OCI-LY7 (cell line): ENCODE measurements at regions not wholly inside any gene's neighbourhood (a gene's known extent, or its start where the extent isn't known, plus 50 kb on each side); places are given as distances from the start of the nearest gene placed in this dataset.

Experiments
- BruUV-seq: library from RNA; stranded (reverse); fragments of 400-500 nt; replicated peaks from 2 replicates; lab custom pipeline; 2021; lab: Mats Ljungman, UMichigan
- CTCF ChIA-PET: fragments of 300-600 bp; sonication (Branson Sonifier 250); formaldehyde crosslinking; loops from one replicate; lab custom pipeline; 2022; ENCODE audit warnings: antibody characterized with exemption; ENCODE audit not compliant: unreplicated experiment; lab: Charles Lee
- POLR2A ChIA-PET: fragments of 300-600 bp; sonication (Branson Sonifier 250); formaldehyde crosslinking; loops from one replicate; lab custom pipeline; 2022; ENCODE audit warnings: antibody characterized with exemption; lab: Charles Lee
- DNase-seq: peaks from one replicate; pipeline ENCODE4 v3.0.0-alpha.2; 2015; ENCODE audit warnings: low spot score
- H2AFZ ChIP-seq: fragments of 200-600 bp; sonication (generic), shearing (Covaris generic); 2 replicates; pipeline ENCODE4 v1.6.1; 2014; ENCODE audit warnings: mild to moderate bottlenecking, antibody characterized with exemption, low read length, moderate library complexity
- H3K27ac ChIP-seq: fragments of 200-600 bp; sonication (generic); 2 replicates; pipeline ENCODE4 v1.5.1; 2014; ENCODE audit warnings: mixed run types, low read depth, mild to moderate bottlenecking, moderate library complexity, low read length, inconsistent platforms; ENCODE audit not compliant: poor library complexity, severe bottlenecking
- H3K36me3 ChIP-seq: fragments of 200-600 bp; sonication (generic); 2 replicates; pipeline ENCODE4 v1.6.1; 2014; ENCODE audit warnings: mild to moderate bottlenecking, antibody characterized with exemption, low read length, moderate library complexity, mixed read lengths; ENCODE audit not compliant: insufficient read depth
- H3K4me1 ChIP-seq: fragments of 200-600 bp; sonication (generic); 2 replicates; pipeline ENCODE4 v1.5.1; 2014; ENCODE audit warnings: mild to moderate bottlenecking, low read length; ENCODE audit not compliant: insufficient read depth, poor library complexity, severe bottlenecking
- H3K4me2 ChIP-seq: fragments of 200-600 bp; sonication (generic); 2 replicates; pipeline ENCODE4 v1.6.1; 2014; ENCODE audit warnings: mild to moderate bottlenecking, low read length
- H3K4me3 ChIP-seq: fragments of 200-600 bp; sonication (generic); 2 replicates; pipeline ENCODE4 v1.5.1; 2014; ENCODE audit warnings: mild to moderate bottlenecking, low read depth, low read length; ENCODE audit not compliant: poor library complexity, severe bottlenecking
- H3K79me2 ChIP-seq: fragments of 200-600 bp; sonication (generic); 2 replicates; pipeline ENCODE4 v1.6.1; 2016; ENCODE audit warnings: low read depth, mild to moderate bottlenecking, low read length, moderate library complexity, mixed read lengths; ENCODE audit not compliant: insufficient read depth
- H3K9me2 ChIP-seq: fragments of 200-600 bp; sonication (generic); 2 replicates; pipeline ENCODE4 v1.6.1; 2016; ENCODE audit warnings: mild to moderate bottlenecking, low read length, mixed read lengths; ENCODE audit not compliant: insufficient read depth
- H3K9me3 ChIP-seq: fragments of 200-600 bp; sonication (generic); 2 replicates; pipeline ENCODE4 v1.6.1; 2014; ENCODE audit warnings: mild to moderate bottlenecking, mixed run types, low read length, mixed read lengths
- H4K20me1 ChIP-seq: fragments of 200-600 bp; sonication (generic); 2 replicates; pipeline ENCODE4 v1.6.1; 2014; ENCODE audit warnings: mild to moderate bottlenecking, antibody characterized with exemption, low read length, moderate library complexity, mixed read lengths; ENCODE audit not compliant: insufficient read depth
- CTCF ChIP-seq: fragments of 200-600 bp; sonication (generic); conservative IDR thresholded peaks from 2 replicates; pipeline ENCODE4 v1.5.1; 2014; ENCODE audit warnings: mild to moderate bottlenecking, antibody characterized with exemption, low read length, moderate library complexity, mixed read lengths
- EZH2phosphoT487 ChIP-seq: fragments of 200-600 bp; sonication (generic); IDR thresholded peaks from 2 replicates; pipeline ENCODE4 v1.6.1; 2018; ENCODE audit warnings: low read depth, borderline replicate concordance, mild to moderate bottlenecking, mixed run types, antibody characterized with exemption, low read length, moderate library complexity, mixed read lengths
- intact Hi-C: fragments of 100-400 bp; cut with micrococcal nuclease; formaldehyde crosslinking; loops from one replicate; pipeline ENCODE4 v1.10.0; 2022; ENCODE audit not compliant: unreplicated experiment

- Histone ChIP-seq H3K79me2 (no peaks in the 10 kb centered on the region), H3K4me3 (no peak overlapping the region), H3K4me1 (no peaks in the 10 kb centered on the region), H3K36me3 (no peaks in the 10 kb centered on the region), H3K27ac (no peak overlapping the region), H3K9me3 (no peaks in the 10 kb centered on the region), H3K9me2 (no peaks in the 10 kb centered on the region), H3K4me2 (no peak overlapping the region), H4K20me1 (no peaks in the 10 kb centered on the region), H2AFZ (no peak overlapping the region)
- ChIA-PET CTCF (no interaction called here), POLR2A (no interaction called here)
- intact Hi-C loops = no loop called here
- BruUV-seq = no TSS peak
- TF ChIP-seq CTCF = no peak
- TF ChIP-seq EZH2phosphoT487 = no peak
- DNase-seq = no peak
Measured at GRCh38 chr2:215636816-215637215, 200.9 kb upstream of the FN1 start.

GRCh38 chr2:215635788-215636139, 199.9 kb upstream of the FN1 start:
- no TSS peak for BruUV-seq
- H3K4me3 ChIP-seq = no peak overlapping the region

More at GRCh38 chr2:215635788-215636139, 199.9 kb upstream of the FN1 start:
- intact Hi-C loops = no loop called here
- Histone ChIP-seq H3K79me2 (no peaks in the 10 kb centered on the region), H3K9me2 (no peaks in the 10 kb centered on the region), H3K27ac (no peak overlapping the region), H3K4me2 (no peak overlapping the region), H2AFZ (no peak overlapping the region), H3K4me1 (no peaks in the 10 kb centered on the region), H3K9me3 (no peaks in the 10 kb centered on the region), H4K20me1 (no peaks in the 10 kb centered on the region), H3K36me3 (no peaks in the 10 kb centered on the region)
- POLR2A ChIA-PET = no interaction called here
- TF ChIP-seq CTCF (no peak), EZH2phosphoT487 (no peak)
- DNase-seq = no peak
- CTCF ChIA-PET = no interaction called here
